H9 (cell line): ENCODE measurements at regions not wholly inside any gene's neighbourhood (a gene's known extent, or its start where the extent isn't known, plus 50 kb on each side); places are given as distances from the start of the nearest gene placed in this dataset.

Experiments
- DNase-seq: peaks from one replicate; pipeline ENCODE4 v3.0.0-alpha.2; 2017
- H2AFZ ChIP-seq: one replicate; pipeline ENCODE4 v1.6.1; 2013; ENCODE audit warnings: mild to moderate bottlenecking, low read length, control low read depth, moderate library complexity
- H2AK5ac ChIP-seq: 2 replicates; pipeline ENCODE4 v1.6.1; 2013; ENCODE audit warnings: low read length, control low read depth, mixed read lengths; ENCODE audit not compliant: insufficient read length
- H2BK120ac ChIP-seq: one replicate; pipeline ENCODE4 v1.6.1; 2013; ENCODE audit warnings: low read depth, mild to moderate bottlenecking, low read length, control low read depth, inconsistent platforms; ENCODE audit not compliant: poor library complexity, severe bottlenecking
- H2BK12ac ChIP-seq: 2 replicates; pipeline ENCODE4 v1.6.1; 2013; ENCODE audit warnings: low read length, control low read depth, mixed read lengths, low read depth; ENCODE audit not compliant: insufficient read length
- H2BK15ac ChIP-seq: 2 replicates; pipeline ENCODE4 v1.6.1; 2013; ENCODE audit warnings: low read depth, low read length, control low read depth
- H2BK20ac ChIP-seq: one replicate; pipeline ENCODE4 v1.6.1; 2013; ENCODE audit warnings: low read depth, mild to moderate bottlenecking, low read length, control low read depth, inconsistent platforms; ENCODE audit not compliant: poor library complexity, severe bottlenecking
- H2BK5ac ChIP-seq: 2 replicates; pipeline ENCODE4 v1.6.1; 2013; ENCODE audit warnings: low read length, control low read depth, mixed read lengths; ENCODE audit not compliant: insufficient read length
- H3K14ac ChIP-seq: 2 replicates; pipeline ENCODE4 v1.6.1; 2013; ENCODE audit warnings: low read length, control low read depth; ENCODE audit not compliant: insufficient read depth
- H3K18ac ChIP-seq: 2 replicates; pipeline ENCODE4 v1.6.1; 2013; ENCODE audit warnings: low read depth, mild to moderate bottlenecking, mixed read lengths, low read length, control low read depth; ENCODE audit not compliant: insufficient read length
- H3K23ac ChIP-seq: 2 replicates; pipeline ENCODE4 v1.6.1; 2013; ENCODE audit warnings: low read length, control low read depth, mixed read lengths, low read depth; ENCODE audit not compliant: insufficient read length
- H3K23me2 ChIP-seq: 2 replicates; pipeline ENCODE4 v1.6.1; 2013; ENCODE audit warnings: low read depth, mild to moderate bottlenecking, mixed read lengths, low read length, control low read depth; ENCODE audit not compliant: insufficient read length, poor library complexity, severe bottlenecking
- H3K27ac ChIP-seq: 2 replicates; pipeline ENCODE4 v1.5.1; 2013; ENCODE audit warnings: low read length, control low read depth, mixed read lengths, low read depth; ENCODE audit not compliant: insufficient read length
- H3K27me3 ChIP-seq: 2 replicates; pipeline ENCODE4 v1.6.1; 2013; ENCODE audit warnings: low read length, control low read depth, inconsistent platforms; ENCODE audit not compliant: insufficient read depth
- H3K4ac ChIP-seq: 2 replicates; pipeline ENCODE4 v1.6.1; 2013; ENCODE audit warnings: low read depth, mild to moderate bottlenecking, control low read depth, inconsistent platforms, low read length, moderate library complexity
- H3K4me1 ChIP-seq: 2 replicates; pipeline ENCODE4 v1.6.1; 2013; ENCODE audit warnings: low read length, control low read depth, inconsistent platforms; ENCODE audit not compliant: insufficient read depth
- H3K4me2 ChIP-seq: 2 replicates; pipeline ENCODE4 v1.6.1; 2013; ENCODE audit warnings: low read length, control low read depth, mixed read lengths; ENCODE audit not compliant: insufficient read length, insufficient read depth
- H3K56ac ChIP-seq: 2 replicates; pipeline ENCODE4 v1.6.1; 2013; ENCODE audit warnings: low read depth, mild to moderate bottlenecking, mixed read lengths, low read length, control low read depth; ENCODE audit not compliant: insufficient read length
- H3K79me1 ChIP-seq: 2 replicates; pipeline ENCODE4 v1.6.1; 2013; ENCODE audit warnings: low read depth, mild to moderate bottlenecking, moderate library complexity, low read length, control low read depth, inconsistent platforms; ENCODE audit not compliant: insufficient read depth, poor library complexity, severe bottlenecking
- H3K79me2 ChIP-seq: 2 replicates; pipeline ENCODE4 v1.6.1; 2013; ENCODE audit warnings: low read length, control low read depth, inconsistent platforms; ENCODE audit not compliant: insufficient read depth
- H3K9ac ChIP-seq: 2 replicates; pipeline ENCODE4 v1.6.1; 2013; ENCODE audit warnings: low read length, control low read depth, mixed read lengths; ENCODE audit not compliant: insufficient read length; ENCODE audit errors: extremely low read depth
- H3K9me3 ChIP-seq: one replicate; pipeline ENCODE4 v1.6.1; 2013; ENCODE audit warnings: low read depth, low read length, inconsistent platforms; ENCODE audit not compliant: control insufficient read depth
- H3T11ph ChIP-seq: one replicate; pipeline ENCODE4 v1.6.1; 2013; ENCODE audit warnings: mild to moderate bottlenecking, low read length, control low read depth, inconsistent platforms
- H4K20me1 ChIP-seq: one replicate; pipeline ENCODE4 v1.6.1; 2013; ENCODE audit not compliant: control insufficient read depth, insufficient read length, insufficient read depth
- H4K5ac ChIP-seq: 2 replicates; pipeline ENCODE4 v1.6.1; 2013; ENCODE audit warnings: low read depth, mild to moderate bottlenecking, mixed read lengths, low read length, control low read depth; ENCODE audit not compliant: insufficient read length
- H4K8ac ChIP-seq: replicated peaks from 2 replicates; pipeline ENCODE4 v1.6.1; 2013; ENCODE audit warnings: low read length, control low read depth, mixed read lengths, low read depth; ENCODE audit not compliant: insufficient read length
- H4K91ac ChIP-seq: 2 replicates; pipeline ENCODE4 v1.6.1; 2013; ENCODE audit warnings: low read depth, mild to moderate bottlenecking, moderate library complexity, mixed read lengths, low read length, control low read depth; ENCODE audit not compliant: insufficient read length
- H3K27ac Mint-ChIP-seq, 3 experiments: 2 replicates in 2 of 3; 3 replicates in 1 of 3; pipeline ENCODE4 v1.8.0; 2020 to 2021; ENCODE audit warnings: mixed read lengths in 3 of 3, mild to moderate bottlenecking in 1 of 3, moderate library complexity in 1 of 3
- H3K27me3 Mint-ChIP-seq: 2 replicates; pipeline ENCODE4 v1.8.0; 2021; ENCODE audit warnings: low read depth, mild to moderate bottlenecking, moderate library complexity, mixed read lengths
- H3K36me3 Mint-ChIP-seq, 3 experiments: 2 replicates in 2 of 3; 3 replicates in 1 of 3; pipeline ENCODE4 v1.8.0; 2020 to 2021; ENCODE audit warnings: low read depth in 3 of 3, mixed read lengths in 3 of 3; ENCODE audit not compliant: insufficient read depth in 1 of 3
- H3K4me1 Mint-ChIP-seq, 2 experiments: 2 replicates each; pipeline ENCODE4 v1.8.0; 2020; ENCODE audit warnings: mixed read lengths in 2 of 2
- H3K4me3 Mint-ChIP-seq, 2 experiments: 2 replicates in 1 of 2; 3 replicates in 1 of 2; pipeline ENCODE4 v1.8.0; 2020 to 2021; ENCODE audit warnings: mild to moderate bottlenecking in 2 of 2, mixed read lengths in 2 of 2, moderate library complexity in 1 of 2
- H3K9me3 Mint-ChIP-seq, 2 experiments: 2 replicates in 1 of 2; 3 replicates in 1 of 2; pipeline ENCODE4 v1.8.0; 2020; ENCODE audit warnings: mild to moderate bottlenecking in 2 of 2, mixed read lengths in 2 of 2, moderate library complexity in 1 of 2
- CTCF ChIP-seq: fragments of 200-600 bp; sonication (generic); conservative IDR thresholded peaks from 3 replicates; pipeline ENCODE4 v1.8.0; 2021; ENCODE audit warnings: antibody characterized with exemption, mild to moderate bottlenecking
- WGBS: extraction: QIAGEN DNeasy Blood & Tissue Kit; methylation state at CpG from one replicate; pipeline ENCODE4 v1.1.7; 2013; ENCODE audit warnings: missing lambda C conversion rate, low lambda C conversion rate, mixed read lengths; ENCODE audit not compliant: insufficient read length; ENCODE audit errors: extremely low coverage; 5-methylcytosine and 5-hydroxymethylcytosine counted together

DNA sequence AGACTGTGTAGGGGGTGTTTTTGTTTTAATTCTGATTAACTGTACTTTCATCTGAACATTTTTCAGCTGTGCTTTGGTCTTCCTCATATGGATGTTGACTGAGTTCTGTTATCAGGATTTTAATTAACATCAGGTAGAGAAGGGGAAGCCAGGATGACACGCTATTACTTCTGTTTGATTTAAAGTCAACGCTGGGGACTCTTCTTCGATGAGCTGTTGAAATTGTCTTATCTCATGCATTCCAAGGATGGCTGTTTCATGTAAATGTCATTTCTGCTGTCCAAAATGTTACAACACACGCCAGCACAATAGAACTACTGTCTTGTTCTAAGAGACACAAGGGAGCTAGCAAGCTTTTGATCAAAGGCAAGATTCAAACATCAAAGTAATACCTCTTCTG lies 263.3 kb upstream of the CDH5 start:
- no peak overlapping the region for H3K9ac ChIP-seq
- H2BK12ac ChIP-seq, result no peak overlapping the region
- H2BK15ac ChIP-seq, result no peak overlapping the region
- no peaks in the 10 kb centered on the region for H3K4me1 ChIP-seq
- no peaks in the 10 kb centered on the region for H3K36me3 Mint-ChIP-seq
- H3K56ac ChIP-seq, result no peak overlapping the region
- no peak overlapping the region for H3K4me2 ChIP-seq
- DNase-seq, result no peak
- no peaks in the 10 kb centered on the region for H3K4me1 Mint-ChIP-seq
- no peaks in the 10 kb centered on the region for H3K79me2 ChIP-seq
- no peak overlapping the region for H4K8ac ChIP-seq
- no CpG with 5 or more reads among the region's 4 CpGs for WGBS
- no peak overlapping the region for H4K91ac ChIP-seq
- H2AFZ ChIP-seq, result no peak overlapping the region
- no peak for TF ChIP-seq CTCF
- H2BK120ac ChIP-seq, result no peak overlapping the region
- no peak overlapping the region for H2BK5ac ChIP-seq
- no peaks in the 10 kb centered on the region for H3K27me3 ChIP-seq
- no peaks in the 10 kb centered on the region for H3K9me3 ChIP-seq
- H3K18ac ChIP-seq, result no peak overlapping the region
- H3K23me2 ChIP-seq, result no peaks in the 10 kb centered on the region
- H3K27me3 Mint-ChIP-seq, result peaks cover 1% of the 10 kb centered on the region; the same call in 1 of the 2 replicates
- no peaks in the 10 kb centered on the region for H3K9me3 Mint-ChIP-seq
- no peak overlapping the region for H3K4ac ChIP-seq
- no peak overlapping the region for H4K5ac ChIP-seq
- H2BK20ac ChIP-seq, result no peak overlapping the region
- H3K14ac ChIP-seq, result no peak overlapping the region
- H3K23ac ChIP-seq, result no peak overlapping the region
- H4K20me1 ChIP-seq, result no peaks in the 10 kb centered on the region
- no peak overlapping the region for H3K27ac ChIP-seq
- H3K27ac Mint-ChIP-seq, result no peak overlapping the region
- no peak overlapping the region for H2AK5ac ChIP-seq
- no peak overlapping the region for H3T11ph ChIP-seq
- no peak overlapping the region for H3K4me3 Mint-ChIP-seq
- H3K79me1 ChIP-seq, result no peaks in the 10 kb centered on the region
